Ovary (tissue), 3 donors: ENCODE measurements at regions not wholly inside any gene's neighbourhood (a gene's known extent, or its start where the extent isn't known, plus 50 kb on each side); places are given as distances from the start of the nearest gene placed in this dataset.

ENCODE experiments used
- CTCF ChIP-seq, 3 donors: fragments of 450-650 bp in 2 of 3; fragments of 200-600 bp in 1 of 3; IDR thresholded peaks; one replicate each; pipeline versions ENCODE4 v1.5.1 to v1.8.0; 2016 to 2022; ENCODE audit warnings: antibody characterized with exemption in 3 of 3, mild to moderate bottlenecking in 1 of 3
- EP300 ChIP-seq: sonication (generic); formaldehyde crosslinking; IDR thresholded peaks from one replicate; pipeline ENCODE4 v1.6.1; 2017; ENCODE audit warnings: antibody characterized with exemption
- POLR2A ChIP-seq: fragments of 450-650 bp; IDR thresholded peaks from one replicate; pipeline ENCODE4 v1.6.1; 2017; ENCODE audit warnings: antibody characterized with exemption, mild to moderate bottlenecking, moderate library complexity
- donor health status: DM: no; HTN: no; CAD: no.

GRCh38 chr20:58022711-58023110 lies 205.7 kb downstream of the ANKRD60 start:
- TF ChIP-seq POLR2A (no peak), CTCF (IDR thresholded peaks at IDR 0.05) (no peak), EP300 (no peak)
